Mucosa of descending colon (tissue), 3 donors: ENCODE measurements at regions not wholly inside any gene's neighbourhood (a gene's known extent, or its start where the extent isn't known, plus 50 kb on each side); places are given as distances from the start of the nearest gene placed in this dataset.
A peak's percentile ranks its signal among the peaks of the same experiment; 100 is the strongest.

Experiments used
- ATAC-seq: fragments of 200-7000 bp; cut with Tn5 transposase; one replicate; pipeline ENCODE4 v1.9.1; 2020; ENCODE audit warnings: mild to moderate bottlenecking, moderate library complexity
- DNase-seq, 3 donors: peaks; one replicate each; pipeline ENCODE4 v3.0.0-alpha.2; 2020
- H3K36me3 ChIP-seq: fragments of 200-600 bp; one replicate; pipeline ENCODE4 v1.8.0; 2021; ENCODE audit warnings: low read depth, mild to moderate bottlenecking
- H3K4me1 ChIP-seq: fragments of 200-600 bp; one replicate; pipeline ENCODE4 v1.8.0; 2021; ENCODE audit warnings: low read depth, mild to moderate bottlenecking
- H3K4me3 ChIP-seq: fragments of 200-600 bp; one replicate; pipeline ENCODE4 v1.8.0; 2021; ENCODE audit warnings: mild to moderate bottlenecking
- H3K9me3 ChIP-seq: fragments of 200-600 bp; one replicate; pipeline ENCODE4 v1.8.0; 2021; ENCODE audit warnings: mild to moderate bottlenecking
- intact Hi-C, 2 donors: fragments of 100-400 bp; cut with DNase I in 1 of 2; cut with micrococcal nuclease in 1 of 2; formaldehyde crosslinking; loops; one replicate each; pipeline versions ENCODE4 v1.11.0 to v1.11.1; 2022; cut with DNase I, micrococcal nuclease
- TF ChIP-seq, protein P1 (sequence below): fragments of 200-600 bp; IDR thresholded peaks from one replicate; pipeline ENCODE4 v1.8.0; 2022; ENCODE audit warnings: antibody characterized with exemption, mild to moderate bottlenecking
- donor health status: DM: no; HTN: no; CAD: no; lungs with moderate emphysema.
- donor health status: DM: no; HTN: no; CAD: no.
- donor health status: DM: no; HTN: yes; CAD: no.

DNA sequence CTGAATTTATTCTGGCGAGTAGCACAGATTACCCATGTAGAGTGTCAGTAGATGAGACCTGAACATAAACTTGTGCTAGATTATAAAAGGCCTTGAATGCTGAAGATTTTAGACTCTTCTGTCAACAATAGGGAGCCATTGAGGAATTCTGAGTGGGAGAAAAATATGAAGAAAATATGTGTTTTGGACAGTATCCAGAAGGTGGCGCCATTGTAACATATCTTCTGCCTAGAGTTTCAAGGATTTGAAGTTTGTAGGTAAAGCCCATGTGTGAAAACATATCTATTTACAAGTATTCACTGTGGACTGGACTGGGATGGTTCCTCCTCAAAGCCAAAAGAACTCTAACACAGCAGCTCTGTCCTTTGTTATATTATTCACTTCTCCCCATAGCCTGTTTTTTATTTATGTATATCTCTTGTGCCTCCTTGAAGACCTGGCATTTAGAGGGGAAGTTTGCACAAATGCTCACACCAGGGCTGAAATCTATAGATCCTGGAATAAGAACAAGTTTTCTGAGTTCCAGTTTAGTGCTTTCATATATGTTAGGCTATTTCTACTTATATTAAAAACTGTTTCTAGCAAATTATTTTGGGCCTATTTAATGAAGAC lies 124.9 kb downstream of the RDH14 start:
- TF ChIP-seq, protein P1, sequence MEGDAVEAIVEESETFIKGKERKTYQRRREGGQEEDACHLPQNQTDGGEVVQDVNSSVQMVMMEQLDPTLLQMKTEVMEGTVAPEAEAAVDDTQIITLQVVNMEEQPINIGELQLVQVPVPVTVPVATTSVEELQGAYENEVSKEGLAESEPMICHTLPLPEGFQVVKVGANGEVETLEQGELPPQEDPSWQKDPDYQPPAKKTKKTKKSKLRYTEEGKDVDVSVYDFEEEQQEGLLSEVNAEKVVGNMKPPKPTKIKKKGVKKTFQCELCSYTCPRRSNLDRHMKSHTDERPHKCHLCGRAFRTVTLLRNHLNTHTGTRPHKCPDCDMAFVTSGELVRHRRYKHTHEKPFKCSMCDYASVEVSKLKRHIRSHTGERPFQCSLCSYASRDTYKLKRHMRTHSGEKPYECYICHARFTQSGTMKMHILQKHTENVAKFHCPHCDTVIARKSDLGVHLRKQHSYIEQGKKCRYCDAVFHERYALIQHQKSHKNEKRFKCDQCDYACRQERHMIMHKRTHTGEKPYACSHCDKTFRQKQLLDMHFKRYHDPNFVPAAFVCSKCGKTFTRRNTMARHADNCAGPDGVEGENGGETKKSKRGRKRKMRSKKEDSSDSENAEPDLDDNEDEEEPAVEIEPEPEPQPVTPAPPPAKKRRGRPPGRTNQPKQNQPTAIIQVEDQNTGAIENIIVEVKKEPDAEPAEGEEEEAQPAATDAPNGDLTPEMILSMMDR: no peak
- peak in 1 of 3 donors; percentile 52 for DNase-seq
- Histone ChIP-seq H3K4me1 (no peaks in the 10 kb centered on the region), H3K9me3 (no peaks in the 10 kb centered on the region), H3K4me3 (no peak overlapping the region), H3K36me3 (no peaks in the 10 kb centered on the region)
- intact Hi-C loops: no loop called here
- ATAC-seq: peak; percentile 43

GRCh38 chr2:18433872-18434271 lies 126.6 kb downstream of the RDH14 start:
- ATAC-seq (no peak), DNase-seq (no peak)
- no peaks in the 10 kb centered on the region for H3K9me3 ChIP-seq
- no peaks in the 10 kb centered on the region for H3K36me3 ChIP-seq
- no peak overlapping the region for H3K4me3 ChIP-seq
- no peaks in the 10 kb centered on the region for H3K4me1 ChIP-seq
- TF ChIP-seq, protein P1: no peak
- intact Hi-C loops: no loop called here

DNA sequence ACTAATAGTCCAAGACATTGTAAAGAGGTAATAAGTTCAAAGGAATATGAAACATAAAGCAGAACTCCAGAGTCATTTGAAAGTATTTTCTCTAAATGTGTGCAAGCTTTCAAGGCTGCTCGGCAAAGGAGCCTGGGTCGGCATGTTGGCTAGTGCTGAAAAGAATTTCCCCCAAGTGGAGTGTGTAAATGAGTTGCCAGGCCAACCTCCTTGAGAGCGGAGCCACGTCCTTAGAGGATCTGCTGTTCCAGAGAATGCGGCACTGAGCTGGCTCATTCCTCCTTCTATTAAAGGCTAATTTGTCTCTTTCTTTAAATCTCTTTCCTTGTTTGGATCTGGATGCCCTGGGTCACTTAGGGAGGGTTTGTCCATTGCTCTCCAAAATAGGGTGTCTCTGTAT lies 127.5 kb downstream of the RDH14 start:
- ATAC-seq (peak; percentile 29), DNase-seq (no peak)
- Histone ChIP-seq H3K36me3 (no peaks in the 10 kb centered on the region), H3K4me1 (no peaks in the 10 kb centered on the region), H3K9me3 (no peaks in the 10 kb centered on the region), H3K4me3 (no peak overlapping the region)
- intact Hi-C loops: no loop called here
- TF ChIP-seq, protein P1: no peak

DNA sequence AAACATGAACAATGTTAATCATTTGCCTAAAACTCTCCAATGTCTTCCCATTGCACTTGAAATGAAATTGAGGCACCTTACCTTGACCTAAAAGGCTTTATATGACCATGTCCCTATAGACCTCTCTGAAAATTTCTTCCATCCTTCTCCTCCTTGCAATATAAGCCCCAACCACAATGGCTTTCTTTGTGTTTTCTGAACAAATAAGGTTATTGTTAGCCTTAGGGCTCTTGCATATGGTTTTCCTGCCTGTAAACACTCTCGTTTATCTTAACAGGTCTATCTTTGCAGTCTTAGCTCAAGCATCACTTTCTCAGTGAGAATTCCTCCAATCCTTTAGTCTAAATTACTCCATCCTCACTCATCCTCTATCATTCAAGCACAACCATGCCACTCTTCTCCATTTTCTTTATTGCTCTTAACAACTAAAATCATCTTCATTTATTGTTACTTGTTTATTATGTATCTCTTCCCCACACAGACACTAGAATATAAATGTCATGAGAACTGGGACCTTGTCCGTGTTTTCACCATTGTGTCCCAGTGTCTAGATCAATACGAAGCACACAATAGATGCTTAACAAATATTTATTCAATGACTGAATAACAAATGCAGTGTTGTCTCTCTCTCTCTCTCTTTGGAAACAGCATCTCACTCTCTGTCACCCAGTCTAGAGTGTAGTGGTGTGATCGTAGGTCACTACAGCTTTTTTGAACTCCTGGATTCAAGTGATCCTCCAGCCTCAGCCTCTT lies 129.3 kb downstream of the RDH14 start:
- Histone ChIP-seq H3K36me3 (no peaks in the 10 kb centered on the region), H3K9me3 (no peaks in the 10 kb centered on the region), H3K4me3 (no peak overlapping the region), H3K4me1 (no peaks in the 10 kb centered on the region)
- ATAC-seq (no peak), DNase-seq (no peak)
- intact Hi-C loops: no loop called here
- TF ChIP-seq, protein P1: no peak

- intact Hi-C loops: no loop called here
- TF ChIP-seq, protein P1: no peak
- ATAC-seq: no peak
- H3K4me1 ChIP-seq: no peaks in the 10 kb centered on the region
- H3K36me3 ChIP-seq: no peaks in the 10 kb centered on the region
- no peaks in the 10 kb centered on the region for H3K9me3 ChIP-seq
- no peak overlapping the region for H3K4me3 ChIP-seq
- DNase-seq: no peak
Observed at GRCh38 chr2:18428516-18428915, 131.9 kb downstream of the RDH14 start.
